Ecto neural progenitor cell (in vitro differentiated cells): ENCODE measurements at regions not wholly inside any gene's neighbourhood (a gene's known extent, or its start where the extent isn't known, plus 50 kb on each side); places are given as distances from the start of the nearest gene placed in this dataset.
"Not testable (repeated sequence)": the region's sequence is repeated elsewhere in the genome, so short reads cannot be mapped to it uniquely, and the experiment has no call there.

Experiments
- DNase-seq: peaks from one replicate; pipeline ENCODE4 v3.0.0-alpha.2; 2018; ENCODE audit warnings: low spot score

- DNase-seq: no peak
Observed at GRCh38 chr1:182003953-182004586, 57.4 kb downstream of the ZNF648 start.

- DNase-seq: no peak
Observed at GRCh38 chr1:182003025-182003725, 58.3 kb downstream of the ZNF648 start.

GRCh38 chr1:182002570-182002969 is 58.9 kb downstream of the ZNF648 start:
- no peak for DNase-seq

GRCh38 chr1:181998858-181999257 is 62.7 kb downstream of the ZNF648 start:
- no peak for DNase-seq

GRCh38 chr1:181992072-181992471 is 69.4 kb downstream of the ZNF648 start:
- no peak for DNase-seq

GRCh38 chr1:181990728-181991127 is 70.8 kb downstream of the ZNF648 start:
- no peak for DNase-seq

GRCh38 chr1:181989261-181989920 is 72.1 kb downstream of the ZNF648 start:
- DNase-seq: no peak

GRCh38 chr1:181987996-181988395 is 73.5 kb downstream of the ZNF648 start:
- no peak for DNase-seq

GRCh38 chr1:181987334-181987895 is 74.1 kb downstream of the ZNF648 start:
- DNase-seq: no peak

- no peak for DNase-seq
Observed at GRCh38 chr1:181986907-181987305, 74.6 kb downstream of the ZNF648 start.

GRCh38 chr1:181985936-181986906 is 75.3 kb downstream of the ZNF648 start:
- DNase-seq: no peak

GRCh38 chr1:181985281-181985680 is 76.2 kb downstream of the ZNF648 start:
- DNase-seq: no peak

GRCh38 chr1:181984006-181984405 is 77.5 kb downstream of the ZNF648 start:
- DNase-seq: no peak

- no peak for DNase-seq
Observed at GRCh38 chr1:181981821-181982220, 79.7 kb downstream of the ZNF648 start.

- DNase-seq: no peak
Observed at GRCh38 chr1:181972256-181972655, 89.3 kb downstream of the ZNF648 start.

GRCh38 chr1:181971424-181971823 is 90.1 kb downstream of the ZNF648 start:
- no peak for DNase-seq

- DNase-seq: no peak
Observed at GRCh38 chr1:181969902-181970301, 91.6 kb downstream of the ZNF648 start.

GRCh38 chr1:181954696-181955095 is 106.8 kb downstream of the ZNF648 start:
- not testable (repeated sequence) for DNase-seq

- DNase-seq: not testable (repeated sequence)
Observed at GRCh38 chr1:181954178-181954577, 107.3 kb downstream of the ZNF648 start.

GRCh38 chr1:181953596-181953995 is 107.9 kb downstream of the ZNF648 start:
- no peak for DNase-seq

GRCh38 chr1:181951213-181951612 is 110.3 kb downstream of the ZNF648 start:
- DNase-seq: no peak

GRCh38 chr1:181949500-181949899 is 112.0 kb downstream of the ZNF648 start:
- DNase-seq: no peak
